K562 (cell line): ENCODE measurements at regions not wholly inside any gene's neighbourhood (a gene's known extent, or its start where the extent isn't known, plus 50 kb on each side); places are given as distances from the start of the nearest gene placed in this dataset.
A peak's percentile ranks its signal among the peaks of the same experiment; 100 is the strongest.
"Not testable (repeated sequence)": the region's sequence is repeated elsewhere in the genome, so short reads cannot be mapped to it uniquely, and the experiment has no call there.

Experiments used
- ATAC-seq: fragments of 200-7000 bp; cut with Tn5 transposase; 3 replicates; pipeline ENCODE4 v1.9.1; 2020; ENCODE audit warnings: moderate library complexity
- BruUV-seq: library from RNA; stranded (reverse); fragments of 400-500 nt; replicated peaks from 2 replicates; lab custom pipeline; 2021; lab: Mats Ljungman, UMichigan
- CTCF ChIA-PET: fragments of 300-600 bp; formaldehyde crosslinking; extraction: SDS; loops from one replicate; lab custom pipeline; 2021; ENCODE audit warnings: low intra/inter-chr PET ratio; lab: Yijun Ruan, JAX
- POLR2A ChIA-PET: fragments of 300-600, 350-650 bp; sonication (Branson Sonifier 250); formaldehyde crosslinking; extraction: SDS; loops from one replicate; lab custom pipeline; 2021; ENCODE audit warnings: antibody characterized with exemption, inconsistent platforms; lab: Yijun Ruan, JAX
- DNase-seq, 4 experiments: peaks; one replicate each; pipeline versions ENCODE4 v3.0.0 to v3.0.0-alpha.2; 2011 to 2018; ENCODE audit warnings: low spot score in 3 of 4, mixed read lengths in 3 of 4; ENCODE audit errors: extremely low read depth in 1 of 4
- FAIRE-seq: peaks from 2 replicates; lab custom pipeline; 2011; peaks lifted over from hg19 to GRCh38; lab: Jason Lieb, UNC
- H2AFZ ChIP-seq: 2 replicates; pipeline ENCODE4 v1.6.0; 2011; ENCODE audit warnings: low read depth, low read length, control low read depth, inconsistent platforms
- H3K27ac ChIP-seq: fragments of 200-600 bp; 3 replicates; pipeline ENCODE4 v1.8.0; 2011; ENCODE audit warnings: low read depth, mild to moderate bottlenecking, control low read depth, inconsistent platforms, low read length, moderate library complexity, mixed read lengths; ENCODE audit errors: extremely low read depth
- H3K27me3 ChIP-seq, 2 experiments: fragments of 300-600 bp in 1 of 2; 2 replicates in 1 of 2; 3 replicates in 1 of 2; pipeline versions ENCODE4 v1.6.0 to v1.8.0; 2011; ENCODE audit warnings: inconsistent platforms in 2 of 2, low read length in 2 of 2, mild to moderate bottlenecking in 1 of 2, mixed read lengths in 1 of 2, moderate library complexity in 1 of 2; ENCODE audit not compliant: control insufficient read depth in 2 of 2, insufficient read depth in 2 of 2
- H3K36me3 ChIP-seq: fragments of 300-600 bp; 3 replicates; pipeline ENCODE4 v1.8.0; 2011; ENCODE audit warnings: mild to moderate bottlenecking, low read length, inconsistent platforms; ENCODE audit not compliant: control insufficient read depth, insufficient read depth
- H3K4me1 ChIP-seq, 2 experiments: fragments of 200-600 bp in 1 of 2; replicated peaks in 1 of 2; 2 replicates in 1 of 2; 3 replicates in 1 of 2; pipeline versions ENCODE4 v1.5.1 to v1.8.0; 2011; ENCODE audit warnings: inconsistent platforms in 2 of 2, low read length in 2 of 2, mild to moderate bottlenecking in 1 of 2, mixed read lengths in 1 of 2, moderate library complexity in 1 of 2; ENCODE audit not compliant: control insufficient read depth in 2 of 2, insufficient read depth in 2 of 2
- H3K4me2 ChIP-seq: 2 replicates; pipeline ENCODE4 v1.6.1; 2011; ENCODE audit warnings: low read length, control low read depth, inconsistent platforms, mixed read lengths; ENCODE audit not compliant: insufficient read depth
- H3K4me3 ChIP-seq: fragments of 200-600 bp; sonication (generic), shearing (Covaris generic); 2 replicates; pipeline ENCODE4 v1.5.1; 2016; ENCODE audit warnings: control low read depth, inconsistent platforms
- H3K79me2 ChIP-seq: fragments of 200-600 bp; 3 replicates; pipeline ENCODE4 v1.8.0; 2011; ENCODE audit warnings: low read length, inconsistent platforms; ENCODE audit not compliant: control insufficient read depth, insufficient read depth
- H3K9ac ChIP-seq, 2 experiments: 2 replicates each; pipeline versions ENCODE4 v1.6.0 to v1.6.1; 2011; ENCODE audit warnings: low read depth in 2 of 2, low read length in 2 of 2, control low read depth in 1 of 2, inconsistent platforms in 1 of 2, mild to moderate bottlenecking in 1 of 2, mixed read lengths in 1 of 2; ENCODE audit not compliant: insufficient read depth in 1 of 2
- H3K9me1 ChIP-seq: one replicate; pipeline ENCODE4 v1.6.0; 2011; ENCODE audit warnings: inconsistent platforms, mild to moderate bottlenecking, low read length, moderate library complexity; ENCODE audit not compliant: control insufficient read depth, insufficient read depth
- H3K9me3 ChIP-seq: replicated peaks from 2 replicates; pipeline ENCODE4 v1.5.1; 2011; ENCODE audit warnings: low read depth, low read length, inconsistent platforms; ENCODE audit not compliant: control insufficient read depth, insufficient read depth
- H4K20me1 ChIP-seq: replicated peaks from 2 replicates; pipeline ENCODE4 v1.6.1; 2011; ENCODE audit warnings: low read length, inconsistent platforms, mixed read lengths; ENCODE audit not compliant: control insufficient read depth, insufficient read depth
- KDM1A ChIP-seq, 2 experiments: fragments of 450-650 bp; IDR thresholded peaks; 2 replicates each; pipeline ENCODE4 v1.6.1; 2016; ENCODE audit warnings: mild to moderate bottlenecking in 2 of 2
- WGBS: fragments of 100-300 bp; shearing (Covaris generic); methylation state at CpG from one replicate; pipeline ENCODE4 v1.1.6; 2016; ENCODE audit warnings: low coverage, mixed read lengths; ENCODE audit not compliant: insufficient coverage; ENCODE audit errors: missing lambda C conversion rate; 5-methylcytosine and 5-hydroxymethylcytosine counted together
- in situ Hi-C: fragments of 300-500 bp; cut with MboI; formaldehyde crosslinking; loops from 4 replicates; pipeline ENCODE4 v1.15.0; 2018; ENCODE audit warnings: inconsistent platforms, mixed read lengths
- intact Hi-C: fragments of 100-400 bp; cut with micrococcal nuclease; formaldehyde crosslinking; loops from 2 replicates; pipeline ENCODE4 v1.14.2; 2022

DNA sequence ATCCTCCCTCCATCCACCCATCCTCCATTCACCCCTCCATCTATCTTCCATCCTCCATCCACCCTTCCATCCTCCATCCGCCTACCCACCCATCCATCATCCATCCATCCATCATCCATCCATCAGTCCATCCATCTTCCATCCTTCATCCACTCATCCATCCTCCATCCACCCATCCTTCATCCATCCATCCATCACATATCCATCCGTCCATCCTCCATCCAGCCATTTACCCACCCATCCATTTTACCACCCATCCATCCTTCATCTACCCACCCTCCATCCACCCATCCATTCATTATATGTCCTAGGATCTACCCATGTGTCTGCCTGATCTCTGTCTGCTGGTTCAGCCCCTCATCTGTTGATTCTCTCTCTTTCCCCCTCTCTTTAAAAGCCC lies 58.9 kb downstream of the TMEM121 start:
- H3K27ac ChIP-seq, H3K4me3 ChIP-seq, H3K36me3 ChIP-seq, ATAC-seq, H3K27me3 ChIP-seq, H2AFZ ChIP-seq, H3K9me3 ChIP-seq, DNase-seq, H3K9ac ChIP-seq, POLR2A ChIA-PET, FAIRE-seq, H3K79me2 ChIP-seq, H4K20me1 ChIP-seq, H3K4me2 ChIP-seq, in situ Hi-C loops, H3K9me1 ChIP-seq, BruUV-seq, CTCF ChIA-PET: not testable (repeated sequence)
- 33% methylated on average over 2 of the region's 2 CpGs for WGBS
- peaks cover 0 to 10% of the 10 kb centered on the region in 2 experiments; a peak in 2 of 5 replicates for H3K4me1 ChIP-seq
- TF ChIP-seq KDM1A (IDR thresholded peaks at IDR 0.05), result peak; percentile 15 to 54; a peak in 1 of 4 replicates
- intact Hi-C loops, result loop anchor here (5.0 kb wide), 1 partner anchor 122 kb away; no protein-coding TSS in a partner anchor

DNA sequence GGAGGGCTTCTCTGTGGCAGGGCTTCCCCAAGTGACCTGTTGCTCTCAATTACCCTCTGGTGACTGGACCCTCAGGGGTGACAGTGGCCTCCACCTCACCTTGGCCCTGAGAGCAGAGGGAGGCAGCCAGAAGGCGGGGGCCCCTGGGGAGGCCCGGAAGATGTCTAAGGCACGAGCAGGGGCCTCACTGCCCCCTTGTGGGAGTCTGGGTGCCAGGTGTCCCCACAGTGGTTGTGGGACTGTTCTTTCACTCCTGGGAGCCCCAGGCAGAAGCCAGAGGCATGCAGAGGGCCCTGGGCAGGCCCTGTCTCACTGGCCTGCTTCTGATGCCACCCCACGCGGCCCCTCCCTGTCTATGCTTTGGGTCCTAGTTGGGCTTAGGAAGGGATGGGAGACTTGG lies 59.3 kb downstream of the TMEM121 start:
- H3K4me3 ChIP-seq, FAIRE-seq, H3K36me3 ChIP-seq, DNase-seq, H3K9me3 ChIP-seq, H2AFZ ChIP-seq, POLR2A ChIA-PET, H3K79me2 ChIP-seq, H3K9me1 ChIP-seq, BruUV-seq, H3K4me2 ChIP-seq, H3K27ac ChIP-seq, H3K27me3 ChIP-seq, H3K9ac ChIP-seq, ATAC-seq, CTCF ChIA-PET, in situ Hi-C loops, H4K20me1 ChIP-seq: not testable (repeated sequence)
- WGBS, result 0% methylated on average over 2 of the region's 5 CpGs
- intact Hi-C loops, result loop anchor here (5.0 kb wide), 1 partner anchor 122 kb away; no protein-coding TSS in a partner anchor
- H3K4me1 ChIP-seq, result peaks cover 0 to 10% of the 10 kb centered on the region in 2 experiments; a peak in 2 of 5 replicates

DNA sequence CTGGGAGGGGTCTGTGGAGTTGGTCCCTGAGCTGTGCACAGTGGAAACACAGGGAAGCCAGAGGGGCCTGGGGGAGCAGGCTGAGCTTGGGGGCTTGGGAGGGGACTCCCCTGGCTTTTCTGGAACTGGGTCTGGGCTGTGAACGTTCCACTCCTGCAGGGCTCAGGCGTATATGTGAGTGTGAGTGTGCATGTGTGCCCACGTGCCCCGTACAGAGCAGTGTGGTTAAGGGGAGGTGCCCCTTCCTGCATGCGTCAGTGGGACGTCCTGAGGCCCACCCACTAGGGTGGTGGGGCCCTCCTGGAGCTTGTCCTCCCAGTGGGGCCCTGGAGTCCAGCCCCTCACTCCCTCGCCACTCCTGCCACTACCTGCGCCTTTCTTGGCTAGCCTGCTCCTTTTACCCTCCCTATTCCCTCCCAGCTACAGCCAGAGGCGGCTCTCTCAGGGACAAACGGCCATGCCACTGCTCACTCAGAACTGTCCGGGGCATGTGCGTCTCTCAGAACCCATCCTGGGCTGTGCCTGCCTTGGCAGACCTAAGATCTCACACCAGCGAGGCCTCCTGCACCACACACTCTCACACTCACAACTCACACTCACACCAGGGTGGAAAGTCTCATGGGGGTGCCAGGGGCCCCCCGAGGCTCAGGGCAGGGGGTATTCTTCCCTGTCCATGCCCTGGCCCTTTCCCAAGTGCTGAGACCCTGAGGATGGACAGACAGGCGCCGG lies 59.9 kb downstream of the TMEM121 start:
- H3K9ac ChIP-seq, H3K79me2 ChIP-seq, FAIRE-seq, H2AFZ ChIP-seq, H3K27me3 ChIP-seq, H3K4me3 ChIP-seq, H3K9me1 ChIP-seq, DNase-seq, BruUV-seq, in situ Hi-C loops, H4K20me1 ChIP-seq, ATAC-seq, H3K9me3 ChIP-seq, CTCF ChIA-PET, H3K27ac ChIP-seq, POLR2A ChIA-PET, H3K36me3 ChIP-seq, H3K4me2 ChIP-seq: not testable (repeated sequence)
- peaks cover 0 to 13% of the 10 kb centered on the region in 2 experiments; a peak in 2 of 5 replicates for H3K4me1 ChIP-seq
- 0% methylated on average over 2 of the region's 16 CpGs for WGBS
- intact Hi-C loops, result loop anchor here (5.0 kb wide), 1 partner anchor 121 kb away; no protein-coding TSS in a partner anchor
